Liver (tissue), 7 donors: ENCODE measurements at regions not wholly inside any gene's neighbourhood (a gene's known extent, or its start where the extent isn't known, plus 50 kb on each side); places are given as distances from the start of the nearest gene placed in this dataset.

ENCODE experiments used
- DNase-seq: peaks from one replicate; pipeline ENCODE4 v3.0.0-alpha.2; 2017; ENCODE audit warnings: low spot score
- H3K27ac ChIP-seq, 2 donors: one replicate each; pipeline ENCODE4 v1.7.0; 2013; ENCODE audit warnings: inconsistent platforms in 2 of 2, low read length in 2 of 2, control low read depth in 1 of 2, low read depth in 1 of 2, mild to moderate bottlenecking in 1 of 2
- H3K27me3 ChIP-seq, 4 donors: one replicate each; pipeline versions ENCODE4 v1.6.1 to v1.7.0; 2013; ENCODE audit warnings: low read length in 3 of 4, inconsistent platforms in 1 of 4, mild to moderate bottlenecking in 1 of 4, moderate library complexity in 1 of 4; ENCODE audit not compliant: control insufficient read depth in 4 of 4, insufficient read depth in 4 of 4
- H3K36me3 ChIP-seq, 4 donors: one replicate each; pipeline versions ENCODE4 v1.6.1 to v1.7.0; 2013; ENCODE audit warnings: low read length in 3 of 4, mild to moderate bottlenecking in 3 of 4, low read depth in 1 of 4, moderate library complexity in 1 of 4; ENCODE audit not compliant: control insufficient read depth in 4 of 4, insufficient read depth in 3 of 4
- H3K4me1 ChIP-seq, 4 donors: one replicate each; pipeline versions ENCODE4 v1.6.1 to v1.7.0; 2013; ENCODE audit warnings: low read length in 3 of 4, mild to moderate bottlenecking in 3 of 4, moderate library complexity in 1 of 4; ENCODE audit not compliant: control insufficient read depth in 4 of 4, insufficient read depth in 4 of 4
- H3K4me3 ChIP-seq, 3 donors: one replicate each; pipeline versions ENCODE4 v1.6.1 to v1.7.0; 2013; ENCODE audit warnings: low read length in 3 of 3, control low read depth in 1 of 3, low read depth in 1 of 3, mild to moderate bottlenecking in 1 of 3
- H3K9ac ChIP-seq, 2 donors: one replicate each; pipeline ENCODE4 v1.7.0; 2013; ENCODE audit warnings: low read length in 2 of 2, mild to moderate bottlenecking in 2 of 2, moderate library complexity in 2 of 2, control low read depth in 1 of 2, low read depth in 1 of 2
- H3K9me3 ChIP-seq, 4 donors: one replicate each; pipeline versions ENCODE4 v1.6.1 to v1.7.0; 2013; ENCODE audit warnings: low read length in 3 of 4; ENCODE audit not compliant: control insufficient read depth in 4 of 4
- ATF3 ChIP-seq: IDR thresholded peaks from 2 replicates; pipeline ENCODE4 v1.6.1; 2016; ENCODE audit warnings: antibody characterized with exemption
- EGR1 ChIP-seq, 2 donors: IDR thresholded peaks; 2 replicates each; pipeline ENCODE4 v1.6.1; 2016 to 2018; ENCODE audit warnings: antibody characterized with exemption in 2 of 2, low read depth in 2 of 2
- FOXA1 ChIP-seq: IDR thresholded peaks from 2 replicates; pipeline ENCODE4 v1.6.1; 2016; ENCODE audit warnings: antibody characterized with exemption
- FOXA2 ChIP-seq: IDR thresholded peaks from 2 replicates; pipeline ENCODE4 v1.6.1; 2016; ENCODE audit warnings: antibody characterized with exemption
- GABPA ChIP-seq, 2 donors: IDR thresholded peaks in 1 of 2; conservative IDR thresholded peaks in 1 of 2; 2 replicates each; pipeline ENCODE4 v1.6.1; 2016; ENCODE audit warnings: antibody characterized with exemption in 2 of 2, mild to moderate bottlenecking in 1 of 2, moderate library complexity in 1 of 2
- HNF4A ChIP-seq, 2 donors: conservative IDR thresholded peaks; 2 replicates each; pipeline ENCODE4 v1.6.1; 2016; ENCODE audit warnings: antibody characterized with exemption in 2 of 2, mild to moderate bottlenecking in 2 of 2
- HNF4G ChIP-seq: IDR thresholded peaks from 2 replicates; pipeline ENCODE4 v1.6.1; 2016; ENCODE audit warnings: antibody characterized with exemption
- JUND ChIP-seq, 2 donors: IDR thresholded peaks; 2 replicates each; pipeline ENCODE4 v1.6.1; 2016; ENCODE audit warnings: antibody characterized with exemption in 2 of 2
- NR2F2 ChIP-seq: IDR thresholded peaks from 2 replicates; pipeline ENCODE4 v1.6.1; 2016; ENCODE audit warnings: antibody characterized with exemption
- RXRA ChIP-seq, 2 donors: IDR thresholded peaks; 2 replicates each; pipeline ENCODE4 v1.6.1; 2017 to 2018; ENCODE audit warnings: antibody characterized with exemption in 2 of 2, mild to moderate bottlenecking in 1 of 2
- YY1 ChIP-seq: IDR thresholded peaks from 2 replicates; pipeline ENCODE4 v1.6.1; 2016; ENCODE audit warnings: antibody characterized with exemption, mild to moderate bottlenecking
- ZBTB33 ChIP-seq: IDR thresholded peaks from 2 replicates; pipeline ENCODE4 v1.6.1; 2016; ENCODE audit warnings: antibody characterized with exemption
- WGBS: extraction: QIAGEN DNeasy Blood & Tissue Kit; methylation state at CpG from one replicate; pipeline ENCODE4 v1.1.7; 2013; 5-methylcytosine and 5-hydroxymethylcytosine counted together
- TF ChIP-seq, protein P1 (sequence below): IDR thresholded peaks from 2 replicates; pipeline ENCODE4 v1.6.1; 2016; ENCODE audit warnings: antibody characterized with exemption, mild to moderate bottlenecking
- TF ChIP-seq, protein P2 (sequence below): IDR thresholded peaks from 2 replicates; pipeline ENCODE4 v1.6.1; 2016; ENCODE audit warnings: antibody characterized with exemption
- donor health status: healthy.
- donor health status: healthy.
- donor health status: healthy.
- donor health status: healthy.

DNA sequence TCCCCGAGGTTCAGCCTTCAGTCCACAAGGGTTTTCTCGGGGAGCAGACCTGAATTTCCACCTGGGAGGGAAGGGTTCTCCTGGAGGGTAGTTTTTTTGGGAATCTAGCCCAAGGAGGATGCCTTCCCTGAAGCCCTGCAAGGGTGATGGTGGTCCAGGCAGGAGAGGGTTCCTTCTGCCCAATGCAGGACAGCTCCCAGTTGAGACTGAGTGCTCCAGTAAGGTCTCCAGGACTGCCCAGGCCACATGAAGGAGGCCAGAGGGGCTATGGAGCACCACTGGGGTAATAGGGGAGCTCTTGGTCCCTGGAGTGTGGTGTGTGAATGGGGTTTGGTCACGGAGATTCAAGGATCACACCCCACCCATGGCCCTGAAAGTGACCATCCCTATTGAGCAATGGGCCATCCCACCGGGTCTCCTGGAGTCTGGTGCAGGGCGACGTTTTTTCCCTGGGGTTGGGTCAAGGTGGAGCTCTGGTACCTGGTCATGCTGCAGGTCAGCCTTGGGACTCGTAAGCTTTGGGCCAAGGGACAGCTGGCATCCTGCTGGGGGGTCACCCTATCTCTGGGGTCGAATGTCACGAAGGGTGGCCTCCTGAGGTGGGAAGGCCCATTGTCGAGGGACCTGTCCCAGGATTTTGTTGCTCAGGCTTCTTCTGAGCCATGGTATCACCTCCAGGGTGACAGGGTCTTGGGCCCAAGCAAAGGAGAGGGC is 196.5 kb downstream of the UBE3A start:
- no peak overlapping the region for H3K4me3 ChIP-seq
- H3K27ac ChIP-seq: no peak overlapping the region
- no peaks in the 10 kb centered on the region for H3K27me3 ChIP-seq
- no peak for DNase-seq
- H3K4me1 ChIP-seq: no peaks in the 10 kb centered on the region
- H3K36me3 ChIP-seq: no peaks in the 10 kb centered on the region
- no peak overlapping the region for H3K9ac ChIP-seq
- TF ChIP-seq RXRA (IDR thresholded peaks at IDR 0.05) (no peak), HNF4A (conservative IDR thresholded peaks at IDR 0.05) (no peak), HNF4G (no peak), JUND (IDR thresholded peaks at IDR 0.05) (no peak), EGR1 (IDR thresholded peaks at IDR 0.05; ENCODE audit: low read depth in 2 of 2) (no peak), FOXA1 (no peak), NR2F2 (no peak), GABPA (IDR thresholded peaks at IDR 0.05 in 1 of 2, conservative IDR thresholded peaks at IDR 0.05 in 1 of 2) (no peak), YY1 (no peak)
- TF ChIP-seq, protein P1, sequence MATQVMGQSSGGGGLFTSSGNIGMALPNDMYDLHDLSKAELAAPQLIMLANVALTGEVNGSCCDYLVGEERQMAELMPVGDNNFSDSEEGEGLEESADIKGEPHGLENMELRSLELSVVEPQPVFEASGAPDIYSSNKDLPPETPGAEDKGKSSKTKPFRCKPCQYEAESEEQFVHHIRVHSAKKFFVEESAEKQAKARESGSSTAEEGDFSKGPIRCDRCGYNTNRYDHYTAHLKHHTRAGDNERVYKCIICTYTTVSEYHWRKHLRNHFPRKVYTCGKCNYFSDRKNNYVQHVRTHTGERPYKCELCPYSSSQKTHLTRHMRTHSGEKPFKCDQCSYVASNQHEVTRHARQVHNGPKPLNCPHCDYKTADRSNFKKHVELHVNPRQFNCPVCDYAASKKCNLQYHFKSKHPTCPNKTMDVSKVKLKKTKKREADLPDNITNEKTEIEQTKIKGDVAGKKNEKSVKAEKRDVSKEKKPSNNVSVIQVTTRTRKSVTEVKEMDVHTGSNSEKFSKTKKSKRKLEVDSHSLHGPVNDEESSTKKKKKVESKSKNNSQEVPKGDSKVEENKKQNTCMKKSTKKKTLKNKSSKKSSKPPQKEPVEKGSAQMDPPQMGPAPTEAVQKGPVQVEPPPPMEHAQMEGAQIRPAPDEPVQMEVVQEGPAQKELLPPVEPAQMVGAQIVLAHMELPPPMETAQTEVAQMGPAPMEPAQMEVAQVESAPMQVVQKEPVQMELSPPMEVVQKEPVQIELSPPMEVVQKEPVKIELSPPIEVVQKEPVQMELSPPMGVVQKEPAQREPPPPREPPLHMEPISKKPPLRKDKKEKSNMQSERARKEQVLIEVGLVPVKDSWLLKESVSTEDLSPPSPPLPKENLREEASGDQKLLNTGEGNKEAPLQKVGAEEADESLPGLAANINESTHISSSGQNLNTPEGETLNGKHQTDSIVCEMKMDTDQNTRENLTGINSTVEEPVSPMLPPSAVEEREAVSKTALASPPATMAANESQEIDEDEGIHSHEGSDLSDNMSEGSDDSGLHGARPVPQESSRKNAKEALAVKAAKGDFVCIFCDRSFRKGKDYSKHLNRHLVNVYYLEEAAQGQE: no peak
- WGBS: 77% methylated on average over 10 of the region's 10 CpGs
- peaks cover 0 to 8% (median 3%) of the 10 kb centered on the region in 4 donors for H3K9me3 ChIP-seq

- no peak overlapping the region for H3K4me3 ChIP-seq
- no peaks in the 10 kb centered on the region for H3K4me1 ChIP-seq
- H3K36me3 ChIP-seq: no peaks in the 10 kb centered on the region
- H3K9ac ChIP-seq: no peak overlapping the region
- no peak overlapping the region for H3K27ac ChIP-seq
- 83% methylated on average over 15 of the region's 15 CpGs for WGBS
- no peak for TF ChIP-seq FOXA2
- TF ChIP-seq ATF3: no peak
- TF ChIP-seq NR2F2: no peak
- TF ChIP-seq GABPA (IDR thresholded peaks at IDR 0.05 in 1 of 2, conservative IDR thresholded peaks at IDR 0.05 in 1 of 2): no peak
- no peak for TF ChIP-seq RXRA (IDR thresholded peaks at IDR 0.05)
- TF ChIP-seq JUND (IDR thresholded peaks at IDR 0.05): no peak
- TF ChIP-seq ZBTB33: no peak
- TF ChIP-seq, protein P2, sequence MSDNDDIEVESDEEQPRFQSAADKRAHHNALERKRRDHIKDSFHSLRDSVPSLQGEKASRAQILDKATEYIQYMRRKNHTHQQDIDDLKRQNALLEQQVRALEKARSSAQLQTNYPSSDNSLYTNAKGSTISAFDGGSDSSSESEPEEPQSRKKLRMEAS: no peak
- TF ChIP-seq, protein P1: no peak
- TF ChIP-seq FOXA1: no peak
- TF ChIP-seq YY1: no peak
- no peak for TF ChIP-seq HNF4G
- no peak for DNase-seq
- peaks cover 0 to 8% (median 3%) of the 10 kb centered on the region in 4 donors for H3K9me3 ChIP-seq
- H3K27me3 ChIP-seq: no peaks in the 10 kb centered on the region
These were observed 195.6 kb downstream of the UBE3A start for GRCh38 chr15:25242957-25243799.
